Trophoblast cell (in vitro differentiated cells and primary cell): ENCODE measurements at regions not wholly inside any gene's neighbourhood (a gene's known extent, or its start where the extent isn't known, plus 50 kb on each side); places are given as distances from the start of the nearest gene placed in this dataset.

Experiments used
- DNase-seq, 2 donors: peaks; one replicate each; pipeline ENCODE4 v3.0.0-alpha.2; 2016
- H2AFZ ChIP-seq: 2 replicates; pipeline ENCODE4 v1.6.1; 2013; ENCODE audit warnings: low read length, moderate library complexity, mild to moderate bottlenecking; ENCODE audit not compliant: insufficient read depth, poor library complexity
- H2AK5ac ChIP-seq: 2 replicates; pipeline ENCODE4 v1.6.1; 2013; ENCODE audit warnings: mild to moderate bottlenecking, low read length
- H2BK120ac ChIP-seq: 2 replicates; pipeline ENCODE4 v1.6.1; 2013; ENCODE audit warnings: low read length, mild to moderate bottlenecking, moderate library complexity; ENCODE audit not compliant: insufficient read depth, poor library complexity
- H2BK12ac ChIP-seq: 2 replicates; pipeline ENCODE4 v1.6.1; 2013; ENCODE audit warnings: mild to moderate bottlenecking, low read length, moderate library complexity
- H2BK5ac ChIP-seq: 2 replicates; pipeline ENCODE4 v1.6.1; 2013; ENCODE audit warnings: low read length, low read depth, moderate library complexity, mild to moderate bottlenecking; ENCODE audit not compliant: poor library complexity
- H3K14ac ChIP-seq: 2 replicates; pipeline ENCODE4 v1.6.1; 2013; ENCODE audit warnings: mild to moderate bottlenecking, low read length
- H3K18ac ChIP-seq: 2 replicates; pipeline ENCODE4 v1.6.1; 2013; ENCODE audit warnings: mild to moderate bottlenecking, low read length
- H3K23ac ChIP-seq: 2 replicates; pipeline ENCODE4 v1.6.1; 2013; ENCODE audit warnings: low read length
- H3K27ac ChIP-seq: 2 replicates; pipeline ENCODE4 v1.5.1; 2013; ENCODE audit warnings: low read depth, mild to moderate bottlenecking, inconsistent platforms, low read length, moderate library complexity
- H3K27me3 ChIP-seq: 2 replicates; pipeline ENCODE4 v1.6.1; 2013; ENCODE audit warnings: inconsistent platforms, mild to moderate bottlenecking, low read length, moderate library complexity; ENCODE audit not compliant: insufficient read depth
- H3K36me3 ChIP-seq, 2 experiments: 1 replicate in 1 of 2; 2 replicates in 1 of 2; pipeline ENCODE4 v1.6.1; 2013; ENCODE audit warnings: low read length in 2 of 2, mild to moderate bottlenecking in 2 of 2, moderate library complexity in 1 of 2; ENCODE audit not compliant: insufficient read depth in 2 of 2, control insufficient read depth in 1 of 2
- H3K4ac ChIP-seq: 2 replicates; pipeline ENCODE4 v1.6.1; 2013; ENCODE audit warnings: low read depth, mild to moderate bottlenecking, low read length, moderate library complexity
- H3K4me1 ChIP-seq, 2 experiments: 1 replicate in 1 of 2; 2 replicates in 1 of 2; pipeline ENCODE4 v1.6.1; 2013; ENCODE audit warnings: low read length in 2 of 2, mild to moderate bottlenecking in 2 of 2, moderate library complexity in 1 of 2; ENCODE audit not compliant: insufficient read depth in 2 of 2, control insufficient read depth in 1 of 2
- H3K4me2 ChIP-seq: 2 replicates; pipeline ENCODE4 v1.6.1; 2013; ENCODE audit warnings: inconsistent platforms, mild to moderate bottlenecking, low read length, moderate library complexity
- H3K4me3 ChIP-seq: 2 replicates; pipeline ENCODE4 v1.5.1; 2013; ENCODE audit warnings: mild to moderate bottlenecking, low read depth, low read length, inconsistent platforms
- H3K79me1 ChIP-seq: one replicate; pipeline ENCODE4 v1.6.1; 2013; ENCODE audit warnings: low read length
- H3K79me2 ChIP-seq: 2 replicates; pipeline ENCODE4 v1.6.1; 2013; ENCODE audit warnings: low read length, mild to moderate bottlenecking; ENCODE audit not compliant: control insufficient read depth, insufficient read depth, poor library complexity
- H3K9ac ChIP-seq: 2 replicates; pipeline ENCODE4 v1.6.1; 2013; ENCODE audit warnings: mild to moderate bottlenecking, low read length
- H3K9me3 ChIP-seq: 2 replicates; pipeline ENCODE4 v1.6.1; 2013; ENCODE audit warnings: low read depth, mild to moderate bottlenecking, control low read depth, inconsistent platforms, low read length; ENCODE audit not compliant: insufficient read depth
- H4K12ac ChIP-seq: 2 replicates; pipeline ENCODE4 v1.6.1; 2013; ENCODE audit warnings: low read depth, mild to moderate bottlenecking, low read length, moderate library complexity
- H4K8ac ChIP-seq: 2 replicates; pipeline ENCODE4 v1.6.1; 2013; ENCODE audit warnings: low read depth, mild to moderate bottlenecking, low read length, moderate library complexity
- H4K91ac ChIP-seq: one replicate; pipeline ENCODE4 v1.6.1; 2013; ENCODE audit warnings: low read depth, mild to moderate bottlenecking, low read length, moderate library complexity
- WGBS: extraction: QIAGEN DNeasy Blood & Tissue Kit; methylation state at CpG from one replicate; pipeline ENCODE4 v1.1.7; 2013; ENCODE audit warnings: missing lambda C conversion rate; ENCODE audit not compliant: insufficient read length, insufficient coverage; ENCODE audit errors: extremely low coverage; 5-methylcytosine and 5-hydroxymethylcytosine counted together

DNA sequence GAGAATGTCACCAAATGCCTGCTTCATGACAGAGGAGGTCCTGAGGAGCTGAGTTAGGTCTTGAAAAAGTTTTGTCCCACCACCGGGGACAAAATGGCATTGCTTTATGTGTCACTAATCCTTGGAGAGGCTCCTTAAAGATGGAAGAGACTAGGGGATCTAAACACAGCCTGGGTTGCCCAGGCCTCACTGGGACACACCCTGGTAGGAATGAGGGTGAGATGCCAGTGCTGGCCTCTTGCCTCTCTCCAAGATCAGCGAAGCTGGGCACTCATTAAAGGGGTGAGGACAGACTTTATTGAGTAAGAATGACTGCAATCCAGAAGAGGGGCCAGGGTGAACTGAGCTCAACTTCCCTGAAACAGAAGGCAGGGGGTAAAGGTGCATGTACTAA, 58.5 kb upstream of the KLF13 start:
- no peak overlapping the region for H4K12ac ChIP-seq
- H3K79me1 ChIP-seq = no peaks in the 10 kb centered on the region
- no peak overlapping the region for H3K4me3 ChIP-seq

DNA sequence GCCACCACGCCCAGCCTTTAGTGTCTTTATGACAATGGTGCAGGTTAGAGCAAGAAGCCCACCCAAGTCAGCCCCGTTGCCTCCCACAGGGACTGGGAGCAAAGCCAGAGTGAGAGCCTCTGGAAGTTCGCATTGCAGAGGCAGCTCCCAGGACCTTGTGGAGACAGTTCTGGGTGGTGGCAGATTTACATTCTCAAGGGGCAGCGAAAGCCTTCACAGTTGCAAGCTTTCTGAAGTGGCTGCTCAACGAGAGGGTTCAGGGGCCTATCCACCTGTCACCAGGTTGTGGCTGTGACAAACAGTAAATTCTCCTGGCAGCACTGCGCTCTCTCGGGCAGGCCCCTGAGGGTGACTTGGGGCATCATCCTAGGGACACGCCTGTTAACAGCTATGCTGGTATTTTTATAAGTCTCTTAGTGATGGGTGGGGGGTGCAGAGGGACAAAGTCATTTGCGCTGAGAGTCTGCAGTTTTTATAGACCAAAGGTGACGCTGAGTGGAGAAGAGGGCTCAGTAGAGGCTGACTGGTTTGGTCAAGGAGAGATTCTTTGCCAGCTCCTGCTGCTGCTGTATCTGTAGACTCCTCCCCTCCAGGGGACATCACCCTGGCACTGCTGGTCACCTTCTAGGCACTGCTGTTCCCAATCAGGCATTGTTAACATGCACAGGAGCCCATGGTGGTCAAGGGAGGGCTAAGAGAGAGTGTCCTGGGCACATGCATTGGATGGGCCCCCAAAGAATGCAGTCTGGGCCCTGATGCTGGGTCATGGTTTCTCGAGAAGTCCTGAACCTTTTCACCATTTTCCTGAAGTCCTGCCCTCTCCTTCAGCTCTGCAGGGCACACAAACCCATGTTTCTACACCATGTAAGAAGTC, 57.5 kb upstream of the KLF13 start:
- Histone ChIP-seq H3K4me2 (no peak overlapping the region), H3K79me2 (no peaks in the 10 kb centered on the region), H2BK5ac (no peak overlapping the region), H3K9me3 (peaks cover 3% of the 10 kb centered on the region), H3K79me1 (no peaks in the 10 kb centered on the region), H4K12ac (no peak overlapping the region), H2AFZ (no peak overlapping the region), H4K91ac (no peak overlapping the region), H3K9ac (no peak overlapping the region), H3K27ac (no peak overlapping the region), H3K36me3 (no peaks in the 10 kb centered on the region), H4K8ac (no peak overlapping the region), H3K4me3 (no peak overlapping the region), H3K27me3 (no peaks in the 10 kb centered on the region), H3K23ac (no peak overlapping the region), H3K18ac (no peak overlapping the region), H3K4me1 (peaks cover 0 to 3% of the 10 kb centered on the region in 2 experiments), H3K14ac (no peak overlapping the region), H2BK120ac (no peak overlapping the region), H2BK12ac (no peak overlapping the region), H3K4ac (no peak overlapping the region), H2AK5ac (no peak overlapping the region)
- no CpG with 5 or more reads among the region's 11 CpGs for WGBS
- DNase-seq = no peak

More for the DNA sequence above, 58.5 kb upstream of the KLF13 start:
- Histone ChIP-seq H3K4me2 (no peak overlapping the region), H3K4me1 (no peaks in the 10 kb centered on the region), H3K27ac (no peak overlapping the region), H3K36me3 (no peaks in the 10 kb centered on the region), H3K27me3 (no peaks in the 10 kb centered on the region), H2BK12ac (no peak overlapping the region), H3K9me3 (peaks cover 3% of the 10 kb centered on the region), H2AFZ (no peak overlapping the region), H4K91ac (no peak overlapping the region), H3K23ac (no peak overlapping the region), H2AK5ac (no peak overlapping the region), H3K18ac (no peak overlapping the region), H4K8ac (no peak overlapping the region), H2BK5ac (no peak overlapping the region), H3K4ac (no peak overlapping the region), H3K9ac (no peak overlapping the region), H3K14ac (no peak overlapping the region), H2BK120ac (no peak overlapping the region), H3K79me2 (no peaks in the 10 kb centered on the region)
- DNase-seq = no peak
- no CpG with 5 or more reads among the region's 2 CpGs for WGBS

DNA sequence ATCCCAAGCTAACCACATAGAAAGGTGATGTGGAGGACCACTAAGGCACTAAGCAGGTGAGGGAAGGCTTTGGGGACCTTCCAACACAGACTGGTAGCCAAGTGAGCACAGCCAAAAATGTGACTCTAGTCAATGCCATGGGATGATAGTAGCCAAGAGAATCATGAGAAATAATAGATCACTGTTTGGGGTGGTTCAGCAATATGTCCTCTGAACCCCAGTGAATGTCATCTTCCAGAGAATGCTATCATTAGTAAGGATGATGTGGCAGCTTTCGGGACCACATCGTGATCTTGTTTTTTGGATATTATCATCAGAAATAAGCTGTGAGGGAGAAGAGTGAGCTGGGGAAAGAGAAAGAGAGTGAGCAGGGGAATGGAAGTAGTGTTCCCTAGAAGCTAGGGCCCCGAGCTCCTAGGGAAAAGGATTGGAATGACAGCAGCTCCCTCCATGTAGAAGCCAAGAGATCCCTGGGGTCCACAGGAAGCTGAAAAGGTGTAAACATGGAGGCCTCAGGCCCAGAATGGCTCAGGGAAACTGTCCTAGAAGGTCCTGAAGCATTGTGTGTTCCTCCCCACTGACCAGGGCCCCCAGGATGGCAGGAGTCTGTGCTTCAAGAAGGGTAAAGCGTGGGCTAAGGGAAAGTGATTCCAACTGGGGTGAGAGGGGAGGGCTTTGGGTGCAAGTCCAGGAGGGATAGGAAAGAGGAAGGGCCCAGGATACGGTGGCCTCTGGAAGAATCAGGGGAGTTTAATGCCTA, 56.6 kb upstream of the KLF13 start:
- no peak overlapping the region for H3K4ac ChIP-seq

DNA sequence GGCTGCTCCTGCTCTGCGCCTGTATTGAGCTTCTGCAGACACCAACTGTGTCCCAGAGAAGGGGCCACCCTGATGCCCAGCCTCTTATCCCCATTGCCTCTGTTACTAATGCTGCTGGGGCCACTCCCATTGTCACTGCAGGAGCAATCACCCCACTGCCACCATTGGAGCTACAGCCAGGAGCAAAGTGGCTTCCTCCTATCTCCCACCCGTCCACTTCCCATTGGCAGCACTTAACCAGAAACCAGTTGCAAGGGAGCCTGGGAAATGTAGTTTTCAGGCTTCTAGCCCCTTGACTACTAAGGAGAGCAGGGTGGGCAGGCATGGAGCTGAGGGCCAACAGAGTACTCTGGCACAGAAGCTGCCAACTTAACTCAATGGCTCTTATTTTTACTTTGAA, 55.9 kb upstream of the KLF13 start:
- WGBS = no CpG with 5 or more reads among the region's 2 CpGs
- no peak for DNase-seq

More for the DNA sequence above, 56.6 kb upstream of the KLF13 start:
- Histone ChIP-seq H3K23ac (no peak overlapping the region), H4K8ac (no peak overlapping the region), H4K12ac (no peak overlapping the region), H3K79me2 (no peaks in the 10 kb centered on the region), H2AK5ac (no peak overlapping the region), H2AFZ (no peak overlapping the region), H4K91ac (no peak overlapping the region), H3K18ac (no peak overlapping the region), H3K4me2 (no peak overlapping the region), H3K36me3 (no peaks in the 10 kb centered on the region), H3K27ac (no peak overlapping the region), H2BK12ac (no peak overlapping the region), H3K4me3 (no peak overlapping the region), H3K4me1 (peaks cover 0 to 3% of the 10 kb centered on the region in 2 experiments), H2BK120ac (no peak overlapping the region), H2BK5ac (no peak overlapping the region), H3K9me3 (peaks cover 3% of the 10 kb centered on the region), H3K27me3 (no peaks in the 10 kb centered on the region), H3K14ac (no peak overlapping the region), H3K9ac (no peak overlapping the region), H3K79me1 (no peaks in the 10 kb centered on the region)
- no CpG with 5 or more reads among the region's 5 CpGs for WGBS
- no peak for DNase-seq

More for the DNA sequence above, 55.9 kb upstream of the KLF13 start:
- no peak overlapping the region for H2AK5ac ChIP-seq
- no peak overlapping the region for H3K23ac ChIP-seq
- H3K9ac ChIP-seq = no peak overlapping the region
- H4K91ac ChIP-seq = no peak overlapping the region
- H3K9me3 ChIP-seq = peaks cover 3% of the 10 kb centered on the region
- H3K36me3 ChIP-seq = no peaks in the 10 kb centered on the region
- no peak overlapping the region for H3K27ac ChIP-seq
- no peak overlapping the region for H4K12ac ChIP-seq
- no peak overlapping the region for H3K4me2 ChIP-seq
- H3K79me2 ChIP-seq = no peaks in the 10 kb centered on the region
- no peak overlapping the region for H2BK5ac ChIP-seq
- H3K4me3 ChIP-seq = no peak overlapping the region
- H2AFZ ChIP-seq = no peak overlapping the region
- no peak overlapping the region for H3K14ac ChIP-seq
- no peak overlapping the region for H3K4ac ChIP-seq
- H2BK12ac ChIP-seq = no peak overlapping the region
- no peak overlapping the region for H3K18ac ChIP-seq
- H3K4me1 ChIP-seq = peaks cover 0 to 3% of the 10 kb centered on the region in 2 experiments
- H4K8ac ChIP-seq = no peak overlapping the region
- no peak overlapping the region for H2BK120ac ChIP-seq
- no peaks in the 10 kb centered on the region for H3K27me3 ChIP-seq
- no peaks in the 10 kb centered on the region for H3K79me1 ChIP-seq
